HG03565 (cell line): ENCODE measurements at regions not wholly inside any gene's neighbourhood (a gene's known extent, or its start where the extent isn't known, plus 50 kb on each side); places are given as distances from the start of the nearest gene placed in this dataset.

ENCODE experiments used
- ATAC-seq: cut with Tn5 transposase; IDR thresholded peaks from one replicate; pipeline ENCODE4 v1.9.1; 2021; ENCODE audit warnings: mild to moderate bottlenecking, moderate library complexity; ENCODE audit not compliant: unreplicated experiment

- ATAC-seq, result no peak
Measured at GRCh38 chr5:35436400-35437057, 181.1 kb upstream of the SPEF2 start.

GRCh38 chr5:35430381-35431162 is 187.1 kb upstream of the SPEF2 start:
- no peak for ATAC-seq

- ATAC-seq, result no peak
Measured at GRCh38 chr5:35420200-35420599, 189.9 kb upstream of the PRLR start.

GRCh38 chr5:35417040-35417439 is 186.8 kb upstream of the PRLR start:
- ATAC-seq, result no peak

GRCh38 chr5:35416217-35416988 is 186.1 kb upstream of the PRLR start:
- ATAC-seq, result no peak

- ATAC-seq, result no peak
Measured at GRCh38 chr5:35415309-35415708, 185.0 kb upstream of the PRLR start.

GRCh38 chr5:35409361-35409760 is 179.1 kb upstream of the PRLR start:
- ATAC-seq, result no peak

GRCh38 chr5:35408146-35408545 is 177.9 kb upstream of the PRLR start:
- no peak for ATAC-seq

- ATAC-seq, result no peak
Measured at GRCh38 chr5:35407697-35408096, 177.4 kb upstream of the PRLR start.

- ATAC-seq, result no peak
Measured at GRCh38 chr5:35405938-35406337, 175.7 kb upstream of the PRLR start.

- ATAC-seq, result no peak
Measured at GRCh38 chr5:35404701-35405100, 174.4 kb upstream of the PRLR start.

- no peak for ATAC-seq
Measured at GRCh38 chr5:35393901-35394300, 163.6 kb upstream of the PRLR start.

GRCh38 chr5:35384658-35385057 is 154.4 kb upstream of the PRLR start:
- ATAC-seq, result no peak

- ATAC-seq, result no peak
Measured at GRCh38 chr5:35383041-35383440, 152.8 kb upstream of the PRLR start.

GRCh38 chr5:35377653-35378052 is 147.4 kb upstream of the PRLR start:
- no peak for ATAC-seq

- no peak for ATAC-seq
Measured at GRCh38 chr5:35374584-35374983, 144.3 kb upstream of the PRLR start.

GRCh38 chr5:35373249-35373648 is 143.0 kb upstream of the PRLR start:
- no peak for ATAC-seq

- ATAC-seq, result no peak
Measured at GRCh38 chr5:35372482-35372881, 142.2 kb upstream of the PRLR start.

GRCh38 chr5:35371951-35372426 is 141.7 kb upstream of the PRLR start:
- no peak for ATAC-seq

GRCh38 chr5:35370871-35371270 is 140.6 kb upstream of the PRLR start:
- ATAC-seq, result no peak

- ATAC-seq, result no peak
Measured at GRCh38 chr5:35369965-35370790, 139.9 kb upstream of the PRLR start.
